Vagina (tissue), 2 donors: ENCODE measurements at regions not wholly inside any gene's neighbourhood (a gene's known extent, or its start where the extent isn't known, plus 50 kb on each side); places are given as distances from the start of the nearest gene placed in this dataset.

Experiments used
- DNase-seq, 2 donors: peaks; one replicate each; pipeline ENCODE4 v3.0.0-alpha.2; 2017; ENCODE audit errors: extremely low spot score in 2 of 2
- H3K27ac ChIP-seq: fragments of 200-600 bp; sonication (generic); one replicate; pipeline ENCODE4 v1.5.1; 2019
- H3K27me3 ChIP-seq: fragments of 200-600 bp; sonication (generic); one replicate; pipeline ENCODE4 v1.5.1; 2019
- H3K36me3 ChIP-seq, 2 donors: fragments of 200-600 bp; sonication (generic); one replicate each; pipeline ENCODE4 v1.5.1; 2017 to 2019
- H3K4me1 ChIP-seq: fragments of 200-600 bp; sonication (generic); one replicate; pipeline ENCODE4 v1.5.1; 2019
- H3K4me3 ChIP-seq, 2 donors: fragments of 200-600 bp; sonication (generic); 1 replicate in 1 of 2; 2 replicates in 1 of 2; pipeline ENCODE4 v1.5.1; 2016 to 2019
- H3K9me3 ChIP-seq: fragments of 200-600 bp; sonication (generic); one replicate; pipeline ENCODE4 v1.5.1; 2019
- CTCF ChIP-seq, 3 experiments: fragments of 450-650 bp in 2 of 3; fragments of 200-600 bp in 1 of 3; sonication (generic) in 1 of 3; IDR thresholded peaks; one replicate each; pipeline ENCODE4 v1.5.1; 2017 to 2019; ENCODE audit warnings: antibody characterized with exemption in 3 of 3, mild to moderate bottlenecking in 2 of 3, moderate library complexity in 2 of 3
- POLR2A ChIP-seq, 2 donors: fragments of 450-650 bp; IDR thresholded peaks; one replicate each; pipeline ENCODE4 v1.6.1; 2017; ENCODE audit warnings: antibody characterized with exemption in 2 of 2, mild to moderate bottlenecking in 2 of 2, moderate library complexity in 2 of 2
- POLR2AphosphoS5 ChIP-seq, 2 donors: sonication (generic); formaldehyde crosslinking; IDR thresholded peaks; one replicate each; pipeline ENCODE4 v1.9.0; 2017; ENCODE audit warnings: antibody characterized with exemption in 2 of 2, mild to moderate bottlenecking in 2 of 2, low read depth in 1 of 2; ENCODE audit not compliant: insufficient read depth in 1 of 2
- intact Hi-C: fragments of 100-400 bp; cut with DNase I; formaldehyde crosslinking; loops from one replicate; pipeline ENCODE4 v1.15.1; 2023

- H3K27me3 ChIP-seq: no peaks in the 10 kb centered on the region
- H3K36me3 ChIP-seq: no peaks in the 10 kb centered on the region
- no peaks in the 10 kb centered on the region for H3K4me1 ChIP-seq
- no peak for DNase-seq
- intact Hi-C loops: no loop called here
- no peak overlapping the region for H3K4me3 ChIP-seq
- no peak overlapping the region for H3K27ac ChIP-seq
- TF ChIP-seq POLR2A (IDR thresholded peaks at IDR 0.05) (no peak), POLR2AphosphoS5 (IDR thresholded peaks at IDR 0.05; ENCODE audit: insufficient read depth in 1 of 2, low read depth in 1 of 2) (peak in 1 of 2 donors; percentile 56)
- no peaks in the 10 kb centered on the region for H3K9me3 ChIP-seq
These were observed 100.0 kb upstream of the EGR2 start for GRCh38 chr10:62916141-62916603.

GRCh38 chr10:62915158-62915557, 99.0 kb upstream of the EGR2 start:
- DNase-seq: no peak
- TF ChIP-seq CTCF (IDR thresholded peaks at IDR 0.05): no peak
- no peak for TF ChIP-seq POLR2AphosphoS5 (IDR thresholded peaks at IDR 0.05; ENCODE audit: insufficient read depth in 1 of 2, low read depth in 1 of 2)
- no peak for TF ChIP-seq POLR2A (IDR thresholded peaks at IDR 0.05)
- H3K27ac ChIP-seq: no peak overlapping the region
- H3K4me3 ChIP-seq: no peak overlapping the region
- H3K9me3 ChIP-seq: no peaks in the 10 kb centered on the region
- no peaks in the 10 kb centered on the region for H3K4me1 ChIP-seq
- intact Hi-C loops: no loop called here
- no peaks in the 10 kb centered on the region for H3K27me3 ChIP-seq
- no peaks in the 10 kb centered on the region for H3K36me3 ChIP-seq

GRCh38 chr10:62912086-62912485, 95.9 kb upstream of the EGR2 start:
- no peak for DNase-seq
- TF ChIP-seq CTCF (IDR thresholded peaks at IDR 0.05) (no peak), POLR2AphosphoS5 (IDR thresholded peaks at IDR 0.05; ENCODE audit: insufficient read depth in 1 of 2, low read depth in 1 of 2) (no peak)
- Histone ChIP-seq H3K27ac (no peak overlapping the region), H3K9me3 (no peaks in the 10 kb centered on the region), H3K36me3 (no peaks in the 10 kb centered on the region), H3K4me1 (no peaks in the 10 kb centered on the region), H3K4me3 (no peak overlapping the region), H3K27me3 (no peaks in the 10 kb centered on the region)
- intact Hi-C loops: no loop called here

- H3K4me1 ChIP-seq: no peaks in the 10 kb centered on the region
- no peaks in the 10 kb centered on the region for H3K36me3 ChIP-seq
- H3K27me3 ChIP-seq: no peaks in the 10 kb centered on the region
- no peaks in the 10 kb centered on the region for H3K9me3 ChIP-seq
- intact Hi-C loops: no loop called here
- no peak overlapping the region for H3K4me3 ChIP-seq
- DNase-seq: no peak
- H3K27ac ChIP-seq: no peak overlapping the region
- TF ChIP-seq POLR2A (IDR thresholded peaks at IDR 0.05) (no peak), POLR2AphosphoS5 (IDR thresholded peaks at IDR 0.05; ENCODE audit: insufficient read depth in 1 of 2, low read depth in 1 of 2) (no peak), CTCF (IDR thresholded peaks at IDR 0.05) (no peak)
These were observed 95.2 kb upstream of the EGR2 start for GRCh38 chr10:62911210-62911963.

- H3K27me3 ChIP-seq: no peaks in the 10 kb centered on the region
These were observed 91.5 kb upstream of the EGR2 start for GRCh38 chr10:62907470-62908212.

More at GRCh38 chr10:62907470-62908212, 91.5 kb upstream of the EGR2 start:
- intact Hi-C loops: loop anchor here (10.0 kb wide), 1 partner anchor 303 kb away; no protein-coding TSS in a partner anchor
- no peak for DNase-seq
- Histone ChIP-seq H3K36me3 (no peaks in the 10 kb centered on the region), H3K9me3 (no peaks in the 10 kb centered on the region), H3K4me1 (no peaks in the 10 kb centered on the region), H3K27ac (no peak overlapping the region), H3K4me3 (no peak overlapping the region)
- TF ChIP-seq CTCF (IDR thresholded peaks at IDR 0.05) (no peak), POLR2AphosphoS5 (IDR thresholded peaks at IDR 0.05; ENCODE audit: insufficient read depth in 1 of 2, low read depth in 1 of 2) (no peak), POLR2A (IDR thresholded peaks at IDR 0.05) (no peak)
